Large intestine (tissue), 3 donors: ENCODE measurements at regions not wholly inside any gene's neighbourhood (a gene's known extent, or its start where the extent isn't known, plus 50 kb on each side); places are given as distances from the start of the nearest gene placed in this dataset.
"Not testable (repeated sequence)": the region's sequence is repeated elsewhere in the genome, so short reads cannot be mapped to it uniquely, and the experiment has no call there.

ENCODE experiments used
- DNase-seq, 2 donors: peaks; one replicate each; pipeline versions ENCODE4 v3.0.0 to v3.0.0-alpha.2; 2013
- H3K27ac ChIP-seq: one replicate; pipeline ENCODE4 v1.5.1; 2013; ENCODE audit warnings: low read length
- H3K27me3 ChIP-seq: 2 replicates; pipeline ENCODE4 v1.6.1; 2013; ENCODE audit warnings: low read length; ENCODE audit not compliant: control insufficient read depth, insufficient read depth
- H3K36me3 ChIP-seq: 2 replicates; pipeline ENCODE4 v1.6.1; 2013; ENCODE audit warnings: low read length; ENCODE audit not compliant: control insufficient read depth, insufficient read depth
- H3K4me1 ChIP-seq: one replicate; pipeline ENCODE4 v1.6.1; 2013; ENCODE audit warnings: low read length; ENCODE audit not compliant: control insufficient read depth, insufficient read depth
- H3K4me3 ChIP-seq: one replicate; pipeline ENCODE4 v1.5.1; 2013; ENCODE audit warnings: low read length
- H3K9me3 ChIP-seq: one replicate; pipeline ENCODE4 v1.6.1; 2013; ENCODE audit warnings: mild to moderate bottlenecking, low read depth, low read length, moderate library complexity; ENCODE audit not compliant: control insufficient read depth
- WGBS: methylation state at CpG from one replicate; pipeline ENCODE4 v1.1.5; 2013; ENCODE audit warnings: low lambda C conversion rate; ENCODE audit not compliant: insufficient coverage; 5-methylcytosine and 5-hydroxymethylcytosine counted together

- H3K27ac ChIP-seq, result no peak overlapping the region
- no peaks in the 10 kb centered on the region for H3K4me1 ChIP-seq
- H3K9me3 ChIP-seq, result no peaks in the 10 kb centered on the region
- no peak overlapping the region for H3K4me3 ChIP-seq
- no peaks in the 10 kb centered on the region for H3K36me3 ChIP-seq
- WGBS, result no CpG with 5 or more reads among the region's 3 CpGs
- no peak for DNase-seq
- H3K27me3 ChIP-seq, result no peaks in the 10 kb centered on the region
These were observed 296.2 kb downstream of the C12orf75 start for GRCh38 chr12:105626653-105627052.

GRCh38 chr12:105637470-105637869 is 307.0 kb downstream of the C12orf75 start:
- no peak overlapping the region for H3K27ac ChIP-seq
- no peaks in the 10 kb centered on the region for H3K9me3 ChIP-seq
- no peaks in the 10 kb centered on the region for H3K4me1 ChIP-seq
- 89% methylated on average over 1 of the region's 2 CpGs for WGBS
- no peaks in the 10 kb centered on the region for H3K27me3 ChIP-seq
- no peaks in the 10 kb centered on the region for H3K36me3 ChIP-seq
- no peak for DNase-seq
- no peak overlapping the region for H3K4me3 ChIP-seq

GRCh38 chr12:105640761-105641160 is 310.3 kb downstream of the C12orf75 start:
- no peak overlapping the region for H3K27ac ChIP-seq
- H3K9me3 ChIP-seq, result no peaks in the 10 kb centered on the region
- DNase-seq, result no peak
- H3K4me3 ChIP-seq, result no peak overlapping the region
- H3K4me1 ChIP-seq, result no peaks in the 10 kb centered on the region
- no peaks in the 10 kb centered on the region for H3K27me3 ChIP-seq
- WGBS, result no CpG with 5 or more reads among the region's 1 CpG
- no peaks in the 10 kb centered on the region for H3K36me3 ChIP-seq

- no peak overlapping the region for H3K4me3 ChIP-seq
- DNase-seq, result no peak
- no peaks in the 10 kb centered on the region for H3K36me3 ChIP-seq
- 57% methylated on average over 1 of the region's 5 CpGs for WGBS
- no peaks in the 10 kb centered on the region for H3K27me3 ChIP-seq
- H3K9me3 ChIP-seq, result no peaks in the 10 kb centered on the region
- H3K4me1 ChIP-seq, result no peaks in the 10 kb centered on the region
- no peak overlapping the region for H3K27ac ChIP-seq
These were observed 311.3 kb downstream of the C12orf75 start for GRCh38 chr12:105641749-105642148.

GRCh38 chr12:105644770-105645169 is 314.3 kb downstream of the C12orf75 start:
- H3K36me3 ChIP-seq, result no peaks in the 10 kb centered on the region
- no CpG with 5 or more reads among the region's 5 CpGs for WGBS

GRCh38 chr12:105654606-105655005 is 324.1 kb downstream of the C12orf75 start:
- Histone ChIP-seq H3K27me3 (no peaks in the 10 kb centered on the region), H3K27ac (no peak overlapping the region), H3K4me1 (no peaks in the 10 kb centered on the region), H3K9me3 (no peaks in the 10 kb centered on the region), H3K4me3 (no peak overlapping the region), H3K36me3 (no peaks in the 10 kb centered on the region)
- DNase-seq, result no peak
- no CpG with 5 or more reads among the region's 1 CpG for WGBS

More at GRCh38 chr12:105644770-105645169, 314.3 kb downstream of the C12orf75 start:
- Histone ChIP-seq H3K9me3 (no peaks in the 10 kb centered on the region), H3K27ac (no peak overlapping the region), H3K4me1 (no peaks in the 10 kb centered on the region), H3K4me3 (no peak overlapping the region), H3K27me3 (no peaks in the 10 kb centered on the region)
- no peak for DNase-seq

- no peak overlapping the region for H3K4me3 ChIP-seq
- no CpG with 5 or more reads among the region's 2 CpGs for WGBS
- H3K27ac ChIP-seq, result no peak overlapping the region
- H3K36me3 ChIP-seq, result no peaks in the 10 kb centered on the region
- no peaks in the 10 kb centered on the region for H3K27me3 ChIP-seq
- no peak for DNase-seq
- H3K9me3 ChIP-seq, result no peaks in the 10 kb centered on the region
- no peaks in the 10 kb centered on the region for H3K4me1 ChIP-seq
These were observed 327.9 kb downstream of the C12orf75 start for GRCh38 chr12:105658389-105658788.

GRCh38 chr12:105659355-105660075 is 329.0 kb downstream of the C12orf75 start:
- Histone ChIP-seq H3K27ac (no peak overlapping the region), H3K36me3 (no peaks in the 10 kb centered on the region), H3K9me3 (no peaks in the 10 kb centered on the region), H3K4me1 (no peaks in the 10 kb centered on the region), H3K27me3 (no peaks in the 10 kb centered on the region), H3K4me3 (no peak overlapping the region)
- DNase-seq, result no peak
- no CpG with 5 or more reads among the region's 2 CpGs for WGBS

- no CpG with 5 or more reads among the region's 1 CpG for WGBS
- not testable (repeated sequence) for H3K36me3 ChIP-seq, DNase-seq
These were observed 334.3 kb downstream of the C12orf75 start for GRCh38 chr12:105664765-105665164.

GRCh38 chr12:105665366-105665765 is 334.9 kb downstream of the C12orf75 start:
- H3K27me3 ChIP-seq, result no peaks in the 10 kb centered on the region
- H3K4me3 ChIP-seq, result no peak overlapping the region
- H3K4me1 ChIP-seq, result no peaks in the 10 kb centered on the region
- H3K27ac ChIP-seq, result no peak overlapping the region
- no peaks in the 10 kb centered on the region for H3K36me3 ChIP-seq
- no peak for DNase-seq
- 100% methylated on average over 1 of the region's 5 CpGs for WGBS
- H3K9me3 ChIP-seq, result no peaks in the 10 kb centered on the region

More at GRCh38 chr12:105664765-105665164, 334.3 kb downstream of the C12orf75 start:
- not testable (repeated sequence) for H3K9me3 ChIP-seq, H3K27me3 ChIP-seq, H3K4me3 ChIP-seq, H3K4me1 ChIP-seq, H3K27ac ChIP-seq
